ENCODE measurements at regions not wholly inside any gene's neighbourhood (a gene's known extent, or its start where the extent isn't known, plus 50 kb on each side); places are given as distances from the start of the nearest gene placed in this dataset.
A peak's percentile ranks its signal among the peaks of the same experiment; 100 is the strongest.

DNA sequence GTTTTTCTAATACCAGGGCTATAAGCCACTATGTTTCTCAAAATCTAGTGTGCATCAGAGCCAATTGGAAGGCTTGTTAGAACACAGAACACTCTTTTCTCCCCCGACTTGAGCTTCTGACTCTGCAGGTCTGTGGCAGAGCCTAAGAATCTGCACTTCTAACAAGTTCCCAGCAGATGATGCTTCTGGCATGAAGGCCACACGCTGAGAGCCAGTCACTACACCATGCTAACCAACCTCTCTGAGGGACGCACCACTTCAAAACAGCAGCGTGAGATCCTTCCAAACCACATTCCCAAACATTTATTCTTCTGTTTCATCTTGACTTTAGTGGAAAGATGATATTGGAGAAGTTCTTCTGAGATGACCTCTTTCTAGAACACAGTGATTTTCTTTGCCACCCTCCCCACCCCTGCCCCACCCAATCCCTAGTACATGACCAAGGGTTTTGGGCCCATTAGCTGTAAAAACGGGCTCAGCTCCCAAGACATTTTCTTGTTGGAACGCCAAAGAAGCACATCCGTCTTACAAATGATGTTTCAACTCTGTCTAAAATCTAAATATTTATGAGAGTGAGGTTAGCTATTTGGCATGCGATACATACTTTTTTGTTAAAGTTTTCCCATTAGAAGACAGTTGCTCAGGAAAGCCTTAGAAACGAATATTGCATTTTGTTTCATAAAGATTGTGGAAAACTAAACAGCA, 391.9 kb downstream of the TMEM182 start:
- no peaks in the 10 kb centered on the region for H3K36me3 ChIP-seq
- no peak overlapping the region for H3K27ac ChIP-seq
- no peaks in the 10 kb centered on the region for H3K4me1 ChIP-seq (replicated peaks)
- no peak overlapping the region for H3K4me3 ChIP-seq
- H3K27me3 ChIP-seq (replicated peaks) = no peaks in the 10 kb centered on the region
- no peaks in the 10 kb centered on the region for H3K9me3 ChIP-seq (replicated peaks)
- DNase-seq (ENCODE audit: low read depth in 1 of 2, low spot score in 2 of 2) = no peak

DNA sequence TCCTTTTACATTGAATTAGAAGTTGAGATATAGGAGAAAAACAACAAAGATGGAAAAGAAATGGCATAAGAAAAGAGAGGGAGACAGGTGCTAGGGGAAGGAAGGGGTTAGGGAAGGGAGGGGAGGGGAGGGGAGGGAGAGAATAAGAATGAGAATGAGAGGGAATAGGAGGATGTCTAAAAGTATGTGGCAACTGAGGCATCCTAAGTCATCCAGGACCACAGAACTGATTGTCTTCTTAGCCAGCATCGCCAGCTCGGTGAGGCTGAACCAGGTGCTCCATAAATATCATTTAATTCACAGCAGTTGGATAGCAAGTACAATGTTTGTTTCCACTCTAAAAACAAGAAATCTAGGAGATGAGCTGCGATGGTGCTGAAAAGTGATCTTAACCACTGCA, 393.5 kb downstream of the TMEM182 start:
- Histone ChIP-seq H3K27ac (no peak overlapping the region), H3K36me3 (no peaks in the 10 kb centered on the region), H3K4me3 (no peak overlapping the region), H3K4me1 (replicated peaks) (no peaks in the 10 kb centered on the region), H3K27me3 (replicated peaks) (no peaks in the 10 kb centered on the region), H3K9me3 (replicated peaks) (no peaks in the 10 kb centered on the region)
- no peak for DNase-seq (ENCODE audit: low read depth in 1 of 2, low spot score in 2 of 2)

- H3K4me1 ChIP-seq (replicated peaks) = no peaks in the 10 kb centered on the region
- DNase-seq (ENCODE audit: low read depth in 1 of 2, low spot score in 2 of 2) = no peak
- no peaks in the 10 kb centered on the region for H3K36me3 ChIP-seq
- H3K4me3 ChIP-seq = no peak overlapping the region
- no peaks in the 10 kb centered on the region for H3K9me3 ChIP-seq (replicated peaks)
- H3K27me3 ChIP-seq (replicated peaks) = no peaks in the 10 kb centered on the region
- H3K27ac ChIP-seq = no peak overlapping the region
Measured at GRCh38 chr2:103159018-103159417, 397.2 kb downstream of the TMEM182 start.

- 0 out of 2 replicates have a peak, but pooled peaks cover 2% of the 10 kb centered on the region for H3K9me3 ChIP-seq (replicated peaks)
- no peaks in the 10 kb centered on the region for H3K4me1 ChIP-seq (replicated peaks)
- peak in 1 of 2 experiments; percentile 10 for DNase-seq (ENCODE audit: low read depth in 1 of 2, low spot score in 2 of 2)
- no peaks in the 10 kb centered on the region for H3K27me3 ChIP-seq (replicated peaks)
- no peaks in the 10 kb centered on the region for H3K36me3 ChIP-seq
- no peak overlapping the region for H3K4me3 ChIP-seq
- no peak overlapping the region for H3K27ac ChIP-seq
Measured at GRCh38 chr2:103161456-103162289, 399.8 kb downstream of the TMEM182 start.

- DNase-seq (ENCODE audit: low read depth in 1 of 2, low spot score in 2 of 2) = no peak
- Histone ChIP-seq H3K4me3 (no peak overlapping the region), H3K4me1 (replicated peaks) (no peaks in the 10 kb centered on the region), H3K36me3 (no peaks in the 10 kb centered on the region), H3K9me3 (replicated peaks) (0 out of 2 replicates have a peak, but pooled peaks cover 2% of the 10 kb centered on the region), H3K27ac (no peak overlapping the region), H3K27me3 (replicated peaks) (no peaks in the 10 kb centered on the region)
Measured at GRCh38 chr2:103164748-103165147, 402.9 kb downstream of the TMEM182 start.

DNA sequence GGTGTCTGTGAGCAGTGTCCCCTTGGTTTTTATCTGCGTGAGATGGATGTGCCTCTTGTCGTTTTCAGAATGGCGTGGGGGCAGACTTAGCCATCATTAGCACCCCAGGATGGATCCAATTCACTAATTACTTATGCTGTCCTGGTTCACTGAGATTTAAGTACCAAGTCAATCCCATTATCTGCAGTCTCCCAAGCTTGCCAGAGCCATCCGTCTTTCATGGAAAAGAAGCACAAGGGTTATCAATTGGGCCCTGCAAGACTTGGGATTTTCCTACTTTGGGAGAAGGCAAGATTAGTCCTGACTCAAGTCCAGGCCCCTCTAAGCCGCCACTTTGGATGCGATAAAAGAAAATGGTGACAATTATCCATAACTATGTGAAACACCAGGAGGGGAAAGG, 404.0 kb downstream of the TMEM182 start:
- H3K27ac ChIP-seq = no peak overlapping the region
- H3K27me3 ChIP-seq (replicated peaks) = no peaks in the 10 kb centered on the region
- no peak for DNase-seq (ENCODE audit: low read depth in 1 of 2, low spot score in 2 of 2)
- 0 out of 2 replicates have a peak, but pooled peaks cover 2% of the 10 kb centered on the region for H3K9me3 ChIP-seq (replicated peaks)
- H3K36me3 ChIP-seq = no peaks in the 10 kb centered on the region
- no peaks in the 10 kb centered on the region for H3K4me1 ChIP-seq (replicated peaks)
- no peak overlapping the region for H3K4me3 ChIP-seq

DNA sequence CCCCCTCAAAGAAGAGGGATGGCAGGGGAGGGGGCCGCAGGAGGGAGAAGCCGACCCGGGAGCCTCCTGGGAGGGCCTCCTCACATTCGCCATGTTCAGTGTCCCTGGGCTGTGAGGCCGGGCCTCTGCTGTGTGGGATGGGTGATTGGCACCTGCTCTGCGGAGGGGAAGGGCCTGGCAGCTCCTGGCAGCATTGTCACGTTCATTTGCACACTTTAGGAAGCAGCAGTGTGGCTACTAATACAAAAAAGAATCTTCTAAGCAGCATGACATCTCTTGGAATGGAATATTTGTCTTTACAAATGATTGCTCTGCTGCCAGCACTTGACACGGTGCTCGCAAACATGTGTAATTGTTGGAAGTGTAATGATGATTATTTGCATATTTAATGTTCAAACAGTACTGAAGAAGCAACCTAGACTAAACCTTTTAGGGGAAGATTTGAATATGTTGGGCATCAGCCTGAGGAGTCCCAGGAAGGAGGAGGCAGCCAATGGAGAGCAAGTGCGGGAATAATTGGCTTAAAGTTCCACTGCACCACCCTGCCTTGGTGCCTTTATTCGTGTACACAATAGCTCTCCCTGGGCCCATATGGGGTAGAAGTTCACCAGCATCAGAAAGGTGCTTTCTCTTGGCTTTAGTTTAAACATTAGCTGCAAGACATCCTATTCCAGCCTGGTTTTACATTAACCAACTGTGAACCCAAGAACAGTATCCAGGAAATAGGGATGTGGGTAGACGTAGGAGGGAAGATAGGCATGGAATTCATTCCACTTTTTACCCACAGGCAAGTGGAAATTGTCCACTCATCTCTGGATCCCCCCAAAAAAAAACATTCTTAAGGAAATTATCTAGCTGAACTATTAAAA, 404.9 kb downstream of the TMEM182 start:
- no peaks in the 10 kb centered on the region for H3K27me3 ChIP-seq (replicated peaks)
- H3K36me3 ChIP-seq = no peaks in the 10 kb centered on the region
- H3K4me1 ChIP-seq (replicated peaks) = no peaks in the 10 kb centered on the region
- no peak for DNase-seq (ENCODE audit: low read depth in 1 of 2, low spot score in 2 of 2)
- H3K9me3 ChIP-seq (replicated peaks) = 0 out of 2 replicates have a peak, but pooled peaks cover 2% of the 10 kb centered on the region
- no peak overlapping the region for H3K27ac ChIP-seq
- H3K4me3 ChIP-seq = no peak overlapping the region

DNA sequence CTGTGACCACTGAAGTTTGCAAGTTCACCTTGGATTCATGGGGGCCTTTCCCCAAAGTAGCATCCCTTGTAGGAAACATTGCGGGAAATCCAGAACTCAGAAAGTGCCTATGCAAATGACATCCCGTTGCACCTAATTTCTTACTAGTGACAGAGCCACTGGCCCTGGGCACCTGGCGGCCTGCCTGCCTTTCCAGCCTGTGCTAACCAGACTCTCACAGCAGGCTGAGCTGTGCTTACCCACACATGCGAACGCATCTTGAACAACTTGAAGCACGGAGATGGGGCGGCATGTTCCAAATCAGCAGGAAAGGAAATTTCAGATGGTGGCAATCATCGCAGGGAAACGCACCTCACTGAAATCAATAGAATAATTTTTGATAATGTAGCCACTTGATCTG, 405.8 kb downstream of the TMEM182 start:
- H3K27me3 ChIP-seq (replicated peaks) = no peaks in the 10 kb centered on the region
- H3K4me3 ChIP-seq = no peak overlapping the region
- no peak for DNase-seq (ENCODE audit: low read depth in 1 of 2, low spot score in 2 of 2)
- no peak overlapping the region for H3K27ac ChIP-seq
- no peaks in the 10 kb centered on the region for H3K4me1 ChIP-seq (replicated peaks)
- 0 out of 2 replicates have a peak, but pooled peaks cover 2% of the 10 kb centered on the region for H3K9me3 ChIP-seq (replicated peaks)
- no peaks in the 10 kb centered on the region for H3K36me3 ChIP-seq

- no peaks in the 10 kb centered on the region for H3K4me1 ChIP-seq (replicated peaks)
- no peak overlapping the region for H3K4me3 ChIP-seq
- DNase-seq (ENCODE audit: low read depth in 1 of 2, low spot score in 2 of 2) = no peak
- no peak overlapping the region for H3K27ac ChIP-seq
- H3K27me3 ChIP-seq (replicated peaks) = no peaks in the 10 kb centered on the region
- no peaks in the 10 kb centered on the region for H3K36me3 ChIP-seq
- no peaks in the 10 kb centered on the region for H3K9me3 ChIP-seq (replicated peaks)
Measured at GRCh38 chr2:103169861-103170260, 408.0 kb downstream of the TMEM182 start.

DNA sequence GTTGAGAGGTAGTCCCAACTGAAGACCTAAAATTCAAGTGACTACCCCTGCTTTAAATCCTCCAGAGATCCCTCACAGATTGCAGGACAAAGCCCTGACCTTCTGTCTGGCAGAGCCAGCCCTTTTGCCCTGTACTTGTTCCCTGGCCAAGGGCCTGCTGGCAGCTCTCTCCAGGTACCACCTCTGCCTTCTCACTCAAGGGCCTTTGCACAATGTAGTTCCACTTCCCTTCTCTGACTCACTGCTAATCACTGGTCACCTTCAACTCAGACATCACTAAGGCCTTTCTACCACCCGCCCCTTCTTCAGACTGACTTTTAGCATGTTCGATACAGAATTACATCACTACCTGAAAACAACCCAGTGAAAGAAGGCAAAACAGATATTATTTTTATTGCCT, 411.0 kb downstream of the TMEM182 start:
- DNase-seq (ENCODE audit: low read depth in 1 of 2, low spot score in 2 of 2) = no peak

GRCh38 chr2:103174711-103175110, 412.9 kb downstream of the TMEM182 start:
- Histone ChIP-seq H3K4me3 (no peak overlapping the region), H3K4me1 (replicated peaks) (no peaks in the 10 kb centered on the region), H3K27ac (no peak overlapping the region), H3K9me3 (replicated peaks) (0 out of 2 replicates have a peak, but pooled peaks cover 3% of the 10 kb centered on the region), H3K27me3 (replicated peaks) (no peaks in the 10 kb centered on the region), H3K36me3 (no peaks in the 10 kb centered on the region)
- DNase-seq (ENCODE audit: low read depth in 1 of 2, low spot score in 2 of 2) = no peak

More for the DNA sequence above, 411.0 kb downstream of the TMEM182 start:
- Histone ChIP-seq H3K36me3 (no peaks in the 10 kb centered on the region), H3K4me1 (replicated peaks) (no peaks in the 10 kb centered on the region), H3K4me3 (no peak overlapping the region), H3K27me3 (replicated peaks) (no peaks in the 10 kb centered on the region), H3K9me3 (replicated peaks) (no peaks in the 10 kb centered on the region), H3K27ac (no peak overlapping the region)

DNA sequence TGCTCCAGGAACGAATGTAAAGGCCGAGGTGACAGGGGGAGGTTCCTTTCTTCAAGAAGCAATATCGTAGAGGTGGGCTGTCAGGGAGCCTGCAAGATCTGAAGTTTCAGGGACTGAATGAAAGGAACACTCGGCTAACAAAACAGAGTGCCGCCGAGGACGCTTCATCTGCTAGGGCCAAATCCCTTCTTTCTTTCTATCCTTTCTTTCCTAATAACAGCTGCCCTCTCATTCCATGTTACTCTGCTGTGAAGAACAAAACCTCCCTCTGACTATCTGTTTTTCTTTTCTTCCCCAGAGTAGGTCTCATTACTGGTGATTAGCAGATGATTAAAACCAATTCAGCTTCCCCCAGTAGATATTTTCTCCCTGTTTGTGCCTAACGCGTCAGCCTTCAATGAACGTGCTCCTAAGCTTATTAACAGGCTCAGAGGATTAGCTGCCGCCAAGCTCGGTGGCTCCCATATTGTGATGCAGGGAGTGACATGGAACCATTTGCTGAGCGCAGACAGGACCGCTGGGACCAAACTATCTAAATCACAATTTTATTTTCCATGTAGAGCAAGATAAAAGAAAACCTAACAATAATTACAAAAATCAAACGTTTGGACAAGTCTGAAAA, 414.6 kb downstream of the TMEM182 start:
- no peak overlapping the region for H3K4me3 ChIP-seq
- 0 out of 2 replicates have a peak, but pooled peaks cover 3% of the 10 kb centered on the region for H3K9me3 ChIP-seq (replicated peaks)
- H3K36me3 ChIP-seq = no peaks in the 10 kb centered on the region
- no peaks in the 10 kb centered on the region for H3K27me3 ChIP-seq (replicated peaks)
- no peak overlapping the region for H3K27ac ChIP-seq
- no peaks in the 10 kb centered on the region for H3K4me1 ChIP-seq (replicated peaks)
- no peak for DNase-seq (ENCODE audit: low read depth in 1 of 2, low spot score in 2 of 2)

DNA sequence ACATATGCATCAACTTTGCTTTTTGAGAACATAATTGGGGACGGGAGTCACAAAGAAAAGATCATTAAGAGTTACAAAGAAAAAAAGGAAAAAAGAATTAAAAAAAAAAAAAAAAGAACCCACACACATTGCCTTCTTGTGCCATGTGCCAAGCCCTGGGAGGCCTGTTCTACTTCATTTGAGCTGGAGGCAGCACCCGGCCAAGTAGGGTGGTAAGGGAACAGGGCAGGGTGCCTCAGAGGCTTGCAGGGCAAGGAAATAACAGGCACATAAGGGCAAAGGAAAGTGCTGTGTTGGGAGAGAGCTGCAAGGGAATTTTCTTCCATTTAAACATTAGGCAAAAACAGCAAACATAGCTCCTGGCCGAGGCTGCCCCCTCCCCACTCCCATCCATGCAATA, 418.0 kb downstream of the TMEM182 start:
- no peaks in the 10 kb centered on the region for H3K36me3 ChIP-seq
- no peak overlapping the region for H3K4me3 ChIP-seq
- no peaks in the 10 kb centered on the region for H3K4me1 ChIP-seq (replicated peaks)
- no peaks in the 10 kb centered on the region for H3K27me3 ChIP-seq (replicated peaks)
- DNase-seq (ENCODE audit: low read depth in 1 of 2, low spot score in 2 of 2) = no peak
- H3K9me3 ChIP-seq (replicated peaks) = 0 out of 2 replicates have a peak, but pooled peaks cover 3% of the 10 kb centered on the region
- no peak overlapping the region for H3K27ac ChIP-seq

Data from SJSA1 (cell line).